ENCODE measurements at regions not wholly inside any gene's neighbourhood (a gene's known extent, or its start where the extent isn't known, plus 50 kb on each side); places are given as distances from the start of the nearest gene placed in this dataset.

DNA sequence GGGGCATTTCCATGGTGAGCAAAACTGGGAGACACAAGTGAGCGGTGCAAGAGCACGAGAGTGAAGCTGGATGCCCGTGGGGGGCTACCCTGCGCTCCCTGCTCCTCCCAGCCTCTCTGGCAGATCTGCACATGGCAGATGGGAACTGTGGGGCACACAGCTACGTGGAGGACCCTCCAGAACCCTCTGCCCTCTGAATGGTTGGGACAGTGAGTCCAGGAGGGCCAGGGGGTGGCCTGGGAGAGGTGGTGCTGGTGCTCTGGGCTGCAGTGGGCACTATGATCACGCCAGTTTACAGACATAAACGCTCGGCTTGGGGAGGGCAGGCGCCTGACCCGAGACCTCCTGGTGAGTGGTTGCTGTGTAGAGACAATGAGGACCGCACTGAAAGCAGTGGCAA, 205.9 kb downstream of the CTTN start:
- no peak for TF ChIP-seq EZH2 (IDR thresholded peaks at IDR 0.05)
- TF ChIP-seq, protein P1, sequence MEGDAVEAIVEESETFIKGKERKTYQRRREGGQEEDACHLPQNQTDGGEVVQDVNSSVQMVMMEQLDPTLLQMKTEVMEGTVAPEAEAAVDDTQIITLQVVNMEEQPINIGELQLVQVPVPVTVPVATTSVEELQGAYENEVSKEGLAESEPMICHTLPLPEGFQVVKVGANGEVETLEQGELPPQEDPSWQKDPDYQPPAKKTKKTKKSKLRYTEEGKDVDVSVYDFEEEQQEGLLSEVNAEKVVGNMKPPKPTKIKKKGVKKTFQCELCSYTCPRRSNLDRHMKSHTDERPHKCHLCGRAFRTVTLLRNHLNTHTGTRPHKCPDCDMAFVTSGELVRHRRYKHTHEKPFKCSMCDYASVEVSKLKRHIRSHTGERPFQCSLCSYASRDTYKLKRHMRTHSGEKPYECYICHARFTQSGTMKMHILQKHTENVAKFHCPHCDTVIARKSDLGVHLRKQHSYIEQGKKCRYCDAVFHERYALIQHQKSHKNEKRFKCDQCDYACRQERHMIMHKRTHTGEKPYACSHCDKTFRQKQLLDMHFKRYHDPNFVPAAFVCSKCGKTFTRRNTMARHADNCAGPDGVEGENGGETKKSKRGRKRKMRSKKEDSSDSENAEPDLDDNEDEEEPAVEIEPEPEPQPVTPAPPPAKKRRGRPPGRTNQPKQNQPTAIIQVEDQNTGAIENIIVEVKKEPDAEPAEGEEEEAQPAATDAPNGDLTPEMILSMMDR (IDR thresholded peaks at IDR 0.05) = no peak

Measured in neural progenitor cell (in vitro differentiated cells).